Suprapubic skin (tissue), 4 donors: ENCODE measurements at regions not wholly inside any gene's neighbourhood (a gene's known extent, or its start where the extent isn't known, plus 50 kb on each side); places are given as distances from the start of the nearest gene placed in this dataset.

Experiments used
- POLR2A ChIP-seq, 2 donors: fragments of 450-650 bp; IDR thresholded peaks; one replicate each; pipeline ENCODE4 v1.6.1; 2017; ENCODE audit warnings: antibody characterized with exemption in 2 of 2, mild to moderate bottlenecking in 2 of 2, moderate library complexity in 2 of 2
- POLR2AphosphoS5 ChIP-seq, 3 donors: sonication (generic); formaldehyde crosslinking; IDR thresholded peaks; one replicate each; pipeline ENCODE4 v1.6.1; 2017; ENCODE audit warnings: antibody characterized with exemption in 3 of 3
- TF ChIP-seq, protein P1 (sequence below), 2 donors: fragments of 200-600 bp in 1 of 2; fragments of 450-650 bp in 1 of 2; sonication (generic) in 1 of 2; IDR thresholded peaks; one replicate each; pipeline ENCODE4 v1.5.1; 2016 to 2019; ENCODE audit warnings: antibody characterized with exemption in 2 of 2, mild to moderate bottlenecking in 1 of 2, moderate library complexity in 1 of 2

DNA sequence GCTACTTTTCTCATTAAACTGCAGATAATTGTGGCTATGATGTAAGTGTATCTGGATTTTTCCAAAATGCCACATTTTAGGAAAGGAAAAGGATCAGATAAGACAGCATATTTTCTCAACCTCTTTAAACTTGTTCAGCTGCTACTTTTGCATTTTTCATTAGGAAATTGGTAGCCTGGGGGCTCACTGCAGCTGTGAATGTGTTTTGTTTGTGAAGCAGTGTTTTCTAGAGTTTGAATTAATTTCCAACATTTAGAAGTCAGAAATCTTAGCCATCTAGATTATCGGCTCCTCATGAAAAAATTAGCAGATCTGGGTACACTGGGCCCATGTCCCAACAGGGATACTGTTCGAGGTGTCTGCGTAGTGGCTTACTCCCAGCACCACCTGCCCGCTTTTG lies 56.3 kb upstream of the ZDBF2 start:
- TF ChIP-seq, protein P1, sequence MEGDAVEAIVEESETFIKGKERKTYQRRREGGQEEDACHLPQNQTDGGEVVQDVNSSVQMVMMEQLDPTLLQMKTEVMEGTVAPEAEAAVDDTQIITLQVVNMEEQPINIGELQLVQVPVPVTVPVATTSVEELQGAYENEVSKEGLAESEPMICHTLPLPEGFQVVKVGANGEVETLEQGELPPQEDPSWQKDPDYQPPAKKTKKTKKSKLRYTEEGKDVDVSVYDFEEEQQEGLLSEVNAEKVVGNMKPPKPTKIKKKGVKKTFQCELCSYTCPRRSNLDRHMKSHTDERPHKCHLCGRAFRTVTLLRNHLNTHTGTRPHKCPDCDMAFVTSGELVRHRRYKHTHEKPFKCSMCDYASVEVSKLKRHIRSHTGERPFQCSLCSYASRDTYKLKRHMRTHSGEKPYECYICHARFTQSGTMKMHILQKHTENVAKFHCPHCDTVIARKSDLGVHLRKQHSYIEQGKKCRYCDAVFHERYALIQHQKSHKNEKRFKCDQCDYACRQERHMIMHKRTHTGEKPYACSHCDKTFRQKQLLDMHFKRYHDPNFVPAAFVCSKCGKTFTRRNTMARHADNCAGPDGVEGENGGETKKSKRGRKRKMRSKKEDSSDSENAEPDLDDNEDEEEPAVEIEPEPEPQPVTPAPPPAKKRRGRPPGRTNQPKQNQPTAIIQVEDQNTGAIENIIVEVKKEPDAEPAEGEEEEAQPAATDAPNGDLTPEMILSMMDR (IDR thresholded peaks at IDR 0.05) = no peak
- TF ChIP-seq POLR2A (IDR thresholded peaks at IDR 0.05) (no peak), POLR2AphosphoS5 (IDR thresholded peaks at IDR 0.05) (no peak)
